ENCODE measurements at regions not wholly inside any gene's neighbourhood (a gene's known extent, or its start where the extent isn't known, plus 50 kb on each side); places are given as distances from the start of the nearest gene placed in this dataset.

GRCh38 chr1:8092657-8093056, 66.5 kb upstream of the ERRFI1 start:
- Histone ChIP-seq H3K9me3 (ENCODE audit: control insufficient read depth, insufficient read depth, low read depth, low read length) (no peaks in the 10 kb centered on the region), H2AFZ (ENCODE audit: low read length) (no peak overlapping the region), H3K4me3 (replicated peaks in 1 of 4; ENCODE audit: control extremely low read depth in 1 of 4, insufficient read depth in 1 of 4, low read depth in 3 of 4, low read length in 4 of 4) (no peak overlapping the region), H3K9ac (ENCODE audit: insufficient read depth, low read length) (no peak overlapping the region), H3K4me2 (ENCODE audit: extremely low read depth, insufficient read depth, low read length) (no peak overlapping the region), H3K27ac (ENCODE audit: insufficient read depth, low read length) (no peak overlapping the region), H3K4me1 (ENCODE audit: control insufficient read depth, extremely low read depth, insufficient read depth, low read length) (peaks cover 43% of the 10 kb centered on the region), H3K79me2 (ENCODE audit: control insufficient read depth, insufficient read depth, low read length) (no peaks in the 10 kb centered on the region), H4K20me1 (ENCODE audit: control insufficient read depth, extremely low read depth, insufficient read depth, low read length) (no peaks in the 10 kb centered on the region), H3K27me3 (ENCODE audit: control insufficient read depth, insufficient read depth, low read length) (no peaks in the 10 kb centered on the region), H3K36me3 (ENCODE audit: control insufficient read depth, insufficient read depth, low read length) (no peaks in the 10 kb centered on the region)
- TF ChIP-seq EZH2 (IDR thresholded peaks at IDR 0.05; ENCODE audit: low read length, missing control alignments) (no peak), CTCF (conservative IDR thresholded peaks at IDR 0.05 in 1 of 2, IDR thresholded peaks at IDR 0.05 in 1 of 2; ENCODE audit: low read depth in 1 of 2, low read length in 2 of 2) (no peak)
- DNase-seq (ENCODE audit: low read depth in 2 of 2): no peak

GRCh38 chr1:8091691-8092090, 65.6 kb upstream of the ERRFI1 start:
- Histone ChIP-seq H3K4me1 (ENCODE audit: control insufficient read depth, extremely low read depth, insufficient read depth, low read length) (peaks cover 43% of the 10 kb centered on the region), H3K4me3 (replicated peaks in 1 of 4; ENCODE audit: control extremely low read depth in 1 of 4, insufficient read depth in 1 of 4, low read depth in 3 of 4, low read length in 4 of 4) (no peak overlapping the region), H3K4me2 (ENCODE audit: extremely low read depth, insufficient read depth, low read length) (no peak overlapping the region), H3K9me3 (ENCODE audit: control insufficient read depth, insufficient read depth, low read depth, low read length) (no peaks in the 10 kb centered on the region), H3K9ac (ENCODE audit: insufficient read depth, low read length) (no peak overlapping the region), H3K79me2 (ENCODE audit: control insufficient read depth, insufficient read depth, low read length) (no peaks in the 10 kb centered on the region), H3K27me3 (ENCODE audit: control insufficient read depth, insufficient read depth, low read length) (no peaks in the 10 kb centered on the region), H4K20me1 (ENCODE audit: control insufficient read depth, extremely low read depth, insufficient read depth, low read length) (no peaks in the 10 kb centered on the region), H3K27ac (ENCODE audit: insufficient read depth, low read length) (peak overlapping the region; percentile 90), H2AFZ (ENCODE audit: low read length) (no peak overlapping the region), H3K36me3 (ENCODE audit: control insufficient read depth, insufficient read depth, low read length) (no peaks in the 10 kb centered on the region)
- peak in 1 of 2 donors; percentile 69 for DNase-seq (ENCODE audit: low read depth in 2 of 2)
- TF ChIP-seq EZH2 (IDR thresholded peaks at IDR 0.05; ENCODE audit: low read length, missing control alignments) (no peak), CTCF (conservative IDR thresholded peaks at IDR 0.05 in 1 of 2, IDR thresholded peaks at IDR 0.05 in 1 of 2; ENCODE audit: low read depth in 1 of 2, low read length in 2 of 2) (no peak)

GRCh38 chr1:8090241-8090702, 64.2 kb upstream of the ERRFI1 start:
- H3K27me3 ChIP-seq (ENCODE audit: control insufficient read depth, insufficient read depth, low read length): no peaks in the 10 kb centered on the region
- peak; percentile 93 to 99 for DNase-seq (ENCODE audit: low read depth in 2 of 2)
- H3K79me2 ChIP-seq (ENCODE audit: control insufficient read depth, insufficient read depth, low read length): no peaks in the 10 kb centered on the region
- H3K9ac ChIP-seq (ENCODE audit: insufficient read depth, low read length): peak overlapping the region; percentile 36
- TF ChIP-seq EZH2 (IDR thresholded peaks at IDR 0.05; ENCODE audit: low read length, missing control alignments) (no peak), CTCF (conservative IDR thresholded peaks at IDR 0.05 in 1 of 2, IDR thresholded peaks at IDR 0.05 in 1 of 2; ENCODE audit: low read depth in 1 of 2, low read length in 2 of 2) (no peak)
- no peaks in the 10 kb centered on the region for H4K20me1 ChIP-seq (ENCODE audit: control insufficient read depth, extremely low read depth, insufficient read depth, low read length)
- H3K4me1 ChIP-seq (ENCODE audit: control insufficient read depth, extremely low read depth, insufficient read depth, low read length): peaks cover 33% of the 10 kb centered on the region
- peak overlapping the region; percentile 19 for H3K4me2 ChIP-seq (ENCODE audit: extremely low read depth, insufficient read depth, low read length)
- H3K36me3 ChIP-seq (ENCODE audit: control insufficient read depth, insufficient read depth, low read length): no peaks in the 10 kb centered on the region
- no peak overlapping the region for H3K4me3 ChIP-seq (replicated peaks in 1 of 4; ENCODE audit: control extremely low read depth in 1 of 4, insufficient read depth in 1 of 4, low read depth in 3 of 4, low read length in 4 of 4)
- no peaks in the 10 kb centered on the region for H3K9me3 ChIP-seq (ENCODE audit: control insufficient read depth, insufficient read depth, low read depth, low read length)
- H2AFZ ChIP-seq (ENCODE audit: low read length): no peak overlapping the region
- peak overlapping the region; percentile 90 for H3K27ac ChIP-seq (ENCODE audit: insufficient read depth, low read length)
